Left lung (tissue), 4 donors: ENCODE measurements at regions not wholly inside any gene's neighbourhood (a gene's known extent, or its start where the extent isn't known, plus 50 kb on each side); places are given as distances from the start of the nearest gene placed in this dataset.
A peak's percentile ranks its signal among the peaks of the same experiment; 100 is the strongest.

Source experiments
- ATAC-seq: fragments of 200-7000 bp; cut with Tn5 transposase; one replicate; pipeline ENCODE4 v1.9.1; 2020; ENCODE audit warnings: moderate library complexity
- DNase-seq, 4 donors: peaks; one replicate each; pipeline ENCODE4 v3.0.0-alpha.2; 2013 to 2020
- H3K27ac ChIP-seq, 2 donors: fragments of 200-600 bp; sonication (generic) in 1 of 2; one replicate each; pipeline versions ENCODE4 v1.5.0 to v1.8.0; 2020 to 2021
- H3K27me3 ChIP-seq, 2 donors: fragments of 200-600 bp; sonication (generic) in 1 of 2; one replicate each; pipeline versions ENCODE4 v1.5.0 to v1.8.0; 2020 to 2021
- H3K36me3 ChIP-seq, 2 donors: fragments of 200-600 bp; sonication (generic) in 1 of 2; one replicate each; pipeline versions ENCODE4 v1.5.0 to v1.8.0; 2020 to 2021
- H3K4me1 ChIP-seq, 2 donors: fragments of 200-600 bp; one replicate each; pipeline ENCODE4 v1.8.0; 2021
- H3K4me3 ChIP-seq, 2 donors: fragments of 200-600 bp; sonication (generic) in 1 of 2; one replicate each; pipeline versions ENCODE4 v1.5.0 to v1.8.0; 2020 to 2021; ENCODE audit warnings: mild to moderate bottlenecking in 1 of 2
- H3K9me3 ChIP-seq, 2 donors: fragments of 200-600 bp; sonication (generic) in 1 of 2; one replicate each; pipeline versions ENCODE4 v1.5.0 to v1.8.0; 2020 to 2021
- intact Hi-C, 2 donors: fragments of 100-400 bp; cut with DNase I; formaldehyde crosslinking; loops; one replicate each; pipeline versions ENCODE4 v1.11.2 to v1.14.2; 2022
- TF ChIP-seq, protein P1 (sequence below), 2 donors: fragments of 200-600 bp; sonication (generic) in 1 of 2; IDR thresholded peaks; one replicate each; pipeline versions ENCODE4 v1.5.0 to v1.8.0; 2021; ENCODE audit warnings: antibody characterized with exemption in 2 of 2
- donor health status: DM: no; HTN: yes; CAD: no.
- donor health status: DM: no; HTN: no; CAD: no.

DNA sequence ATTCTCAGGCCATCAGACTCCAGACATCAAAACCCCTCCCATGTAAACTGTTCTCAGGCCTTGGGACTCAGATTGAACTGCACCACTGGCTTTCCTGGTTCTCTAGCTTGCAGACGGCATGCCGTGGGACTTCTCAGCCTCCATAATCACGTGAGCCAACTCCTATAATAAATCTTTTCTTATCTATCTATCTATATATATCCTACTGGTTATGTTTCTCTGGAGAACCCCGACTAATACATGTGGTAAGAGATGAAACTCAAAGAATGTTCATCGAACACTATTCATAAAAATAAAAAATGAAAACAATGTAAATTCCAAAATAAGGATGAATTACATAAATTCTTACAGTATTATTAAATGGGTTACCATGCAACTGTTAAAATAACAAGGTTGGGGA, 84.5 kb upstream of the NTRK3 start:
- no peak for DNase-seq
- Histone ChIP-seq H3K9me3 (no peaks in the 10 kb centered on the region), H3K4me3 (no peak overlapping the region), H3K27ac (no peak overlapping the region), H3K27me3 (peaks cover 0 to 7% of the 10 kb centered on the region in 2 donors), H3K4me1 (no peaks in the 10 kb centered on the region), H3K36me3 (no peaks in the 10 kb centered on the region)
- ATAC-seq, result no peak
- TF ChIP-seq, protein P1, sequence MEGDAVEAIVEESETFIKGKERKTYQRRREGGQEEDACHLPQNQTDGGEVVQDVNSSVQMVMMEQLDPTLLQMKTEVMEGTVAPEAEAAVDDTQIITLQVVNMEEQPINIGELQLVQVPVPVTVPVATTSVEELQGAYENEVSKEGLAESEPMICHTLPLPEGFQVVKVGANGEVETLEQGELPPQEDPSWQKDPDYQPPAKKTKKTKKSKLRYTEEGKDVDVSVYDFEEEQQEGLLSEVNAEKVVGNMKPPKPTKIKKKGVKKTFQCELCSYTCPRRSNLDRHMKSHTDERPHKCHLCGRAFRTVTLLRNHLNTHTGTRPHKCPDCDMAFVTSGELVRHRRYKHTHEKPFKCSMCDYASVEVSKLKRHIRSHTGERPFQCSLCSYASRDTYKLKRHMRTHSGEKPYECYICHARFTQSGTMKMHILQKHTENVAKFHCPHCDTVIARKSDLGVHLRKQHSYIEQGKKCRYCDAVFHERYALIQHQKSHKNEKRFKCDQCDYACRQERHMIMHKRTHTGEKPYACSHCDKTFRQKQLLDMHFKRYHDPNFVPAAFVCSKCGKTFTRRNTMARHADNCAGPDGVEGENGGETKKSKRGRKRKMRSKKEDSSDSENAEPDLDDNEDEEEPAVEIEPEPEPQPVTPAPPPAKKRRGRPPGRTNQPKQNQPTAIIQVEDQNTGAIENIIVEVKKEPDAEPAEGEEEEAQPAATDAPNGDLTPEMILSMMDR (IDR thresholded peaks at IDR 0.05), result no peak
- intact Hi-C loops, result no loop called here

GRCh38 chr15:88337993-88338392, 81.5 kb upstream of the NTRK3 start:
- Histone ChIP-seq H3K4me1 (no peaks in the 10 kb centered on the region), H3K4me3 (no peak overlapping the region), H3K27ac (no peak overlapping the region), H3K9me3 (no peaks in the 10 kb centered on the region), H3K36me3 (no peaks in the 10 kb centered on the region), H3K27me3 (peaks cover 0 to 3% of the 10 kb centered on the region in 2 donors)
- TF ChIP-seq, protein P1 (IDR thresholded peaks at IDR 0.05), result no peak
- ATAC-seq, result no peak
- DNase-seq, result no peak
- intact Hi-C loops, result no loop called here

GRCh38 chr15:88335074-88335473, 78.5 kb upstream of the NTRK3 start:
- Histone ChIP-seq H3K9me3 (no peaks in the 10 kb centered on the region), H3K27ac (no peak overlapping the region), H3K4me3 (no peak overlapping the region), H3K36me3 (no peaks in the 10 kb centered on the region), H3K27me3 (peaks cover 0 to 3% of the 10 kb centered on the region in 2 donors), H3K4me1 (no peaks in the 10 kb centered on the region)
- intact Hi-C loops, result no loop called here
- ATAC-seq, result no peak
- DNase-seq, result no peak
- TF ChIP-seq, protein P1 (IDR thresholded peaks at IDR 0.05), result no peak

DNA sequence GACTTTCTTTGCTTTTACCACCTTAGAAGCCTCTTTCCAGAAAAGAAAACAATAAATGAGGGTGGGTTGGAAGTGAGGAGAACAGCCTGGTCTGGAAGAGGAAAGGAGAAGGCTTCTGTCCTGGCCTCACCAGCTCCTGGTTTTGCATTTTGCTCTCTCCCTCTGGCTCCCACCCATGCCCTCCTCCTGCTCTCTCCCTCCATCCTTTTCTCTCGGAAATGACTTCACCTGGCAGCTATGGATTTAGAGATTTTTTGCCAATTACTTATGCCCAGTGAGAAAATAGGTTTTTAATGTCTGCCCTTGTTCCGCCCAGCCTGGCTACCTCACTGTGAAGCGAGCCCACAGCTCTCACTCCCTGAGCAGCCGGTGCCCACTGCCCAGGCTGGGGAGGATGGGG, 77.9 kb upstream of the NTRK3 start:
- Histone ChIP-seq H3K9me3 (no peaks in the 10 kb centered on the region), H3K36me3 (no peaks in the 10 kb centered on the region), H3K27me3 (peaks cover 0 to 3% of the 10 kb centered on the region in 2 donors), H3K27ac (no peak overlapping the region), H3K4me1 (no peaks in the 10 kb centered on the region), H3K4me3 (no peak overlapping the region)
- intact Hi-C loops, result no loop called here
- TF ChIP-seq, protein P1 (IDR thresholded peaks at IDR 0.05), result no peak
- DNase-seq, result no peak
- no peak for ATAC-seq

DNA sequence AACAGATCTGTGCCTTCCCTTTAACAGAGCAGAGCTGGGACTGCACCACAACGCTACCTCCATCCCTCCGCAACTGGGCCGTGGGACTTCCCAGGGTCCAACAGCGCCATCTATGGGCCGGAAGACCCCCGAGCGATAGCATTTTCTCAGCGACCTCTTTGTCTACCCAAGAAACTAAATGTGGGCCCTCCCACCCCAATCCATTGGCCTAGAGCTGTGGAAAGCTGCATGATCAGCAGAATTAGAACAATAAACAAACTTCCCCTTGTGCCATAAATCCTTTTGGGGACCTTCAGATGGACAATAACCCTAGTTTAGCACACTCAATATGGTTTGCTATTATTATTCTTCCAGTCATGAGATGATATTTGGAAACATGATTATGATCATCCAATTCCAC, 74.8 kb upstream of the NTRK3 start:
- Histone ChIP-seq H3K4me1 (no peaks in the 10 kb centered on the region), H3K27ac (no peak overlapping the region), H3K9me3 (no peaks in the 10 kb centered on the region), H3K36me3 (no peaks in the 10 kb centered on the region), H3K4me3 (no peak overlapping the region), H3K27me3 (peaks cover 0 to 3% of the 10 kb centered on the region in 2 donors)
- intact Hi-C loops, result no loop called here
- peak; percentile 46 for ATAC-seq
- TF ChIP-seq, protein P1 (IDR thresholded peaks at IDR 0.05), result no peak
- peak in 1 of 4 donors; percentile 15 for DNase-seq
